ENCODE measurements at regions not wholly inside any gene's neighbourhood (a gene's known extent, or its start where the extent isn't known, plus 50 kb on each side); places are given as distances from the start of the nearest gene placed in this dataset.

DNA sequence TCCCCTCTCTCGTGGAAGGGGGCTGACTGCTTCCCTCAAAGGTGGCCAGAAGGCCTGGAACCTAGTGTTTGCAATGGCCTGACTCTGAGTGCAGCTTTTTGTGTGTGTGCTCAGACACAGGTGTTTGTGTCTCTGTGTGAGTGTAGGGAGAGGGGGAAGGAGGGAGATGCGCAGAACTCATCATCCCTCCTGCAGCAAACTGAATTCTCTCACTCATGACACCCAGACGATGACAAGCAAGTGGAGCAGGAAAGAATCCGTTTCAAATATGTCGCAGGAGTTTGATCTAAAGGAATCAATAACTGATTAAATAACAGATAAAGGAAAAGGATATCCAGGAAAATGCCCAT, 101.4 kb downstream of the TNFAIP3 start:
- Histone ChIP-seq H3K36me3 (ENCODE audit: insufficient read depth, low read length) (no peaks in the 10 kb centered on the region), H3K9me3 (ENCODE audit: low read depth, low read length) (no peaks in the 10 kb centered on the region), H3K4me1 (ENCODE audit: insufficient read depth, low read length) (peaks cover 19% of the 10 kb centered on the region), H4K20me1 (ENCODE audit: insufficient read depth, low read length) (no peaks in the 10 kb centered on the region), H3K27ac (ENCODE audit: low read depth, low read length) (no peak overlapping the region), H2AFZ (ENCODE audit: low read length) (peak overlapping the region; percentile 70), H3K4me3 (ENCODE audit: insufficient read depth, low read length) (no peak overlapping the region), H3K4me2 (ENCODE audit: insufficient read depth, low read length) (peak overlapping the region; percentile 71), H3K27me3 (ENCODE audit: insufficient read depth, low read length) (no peaks in the 10 kb centered on the region), H3K79me2 (ENCODE audit: insufficient read depth, low read length) (no peaks in the 10 kb centered on the region)
- DNase-seq (ENCODE audit: insufficient read length, low spot score, missing footprints) = no peak
- TF ChIP-seq, protein P1, sequence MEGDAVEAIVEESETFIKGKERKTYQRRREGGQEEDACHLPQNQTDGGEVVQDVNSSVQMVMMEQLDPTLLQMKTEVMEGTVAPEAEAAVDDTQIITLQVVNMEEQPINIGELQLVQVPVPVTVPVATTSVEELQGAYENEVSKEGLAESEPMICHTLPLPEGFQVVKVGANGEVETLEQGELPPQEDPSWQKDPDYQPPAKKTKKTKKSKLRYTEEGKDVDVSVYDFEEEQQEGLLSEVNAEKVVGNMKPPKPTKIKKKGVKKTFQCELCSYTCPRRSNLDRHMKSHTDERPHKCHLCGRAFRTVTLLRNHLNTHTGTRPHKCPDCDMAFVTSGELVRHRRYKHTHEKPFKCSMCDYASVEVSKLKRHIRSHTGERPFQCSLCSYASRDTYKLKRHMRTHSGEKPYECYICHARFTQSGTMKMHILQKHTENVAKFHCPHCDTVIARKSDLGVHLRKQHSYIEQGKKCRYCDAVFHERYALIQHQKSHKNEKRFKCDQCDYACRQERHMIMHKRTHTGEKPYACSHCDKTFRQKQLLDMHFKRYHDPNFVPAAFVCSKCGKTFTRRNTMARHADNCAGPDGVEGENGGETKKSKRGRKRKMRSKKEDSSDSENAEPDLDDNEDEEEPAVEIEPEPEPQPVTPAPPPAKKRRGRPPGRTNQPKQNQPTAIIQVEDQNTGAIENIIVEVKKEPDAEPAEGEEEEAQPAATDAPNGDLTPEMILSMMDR (IDR thresholded peaks at IDR 0.05; ENCODE audit: extremely low read depth, low read depth, low read length) = no peak

DNA sequence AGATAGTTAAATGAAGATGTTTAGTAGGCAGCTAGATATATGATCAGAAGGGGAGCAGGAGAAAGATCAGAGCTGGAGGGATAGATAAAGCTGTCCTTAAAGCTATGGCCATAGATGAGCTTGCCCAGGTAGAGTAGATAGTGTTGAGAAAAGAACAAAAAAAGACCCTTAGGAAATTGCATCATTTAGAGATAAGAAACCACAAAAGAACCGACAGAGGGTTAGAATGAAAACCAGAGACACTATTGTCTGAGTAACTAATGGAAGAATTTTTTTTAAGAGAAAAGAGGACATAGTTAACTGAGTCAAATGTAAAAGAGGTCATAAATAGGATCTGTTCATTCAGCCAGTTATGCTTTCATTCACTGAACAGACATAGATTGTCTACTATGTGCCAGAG, 101.8 kb downstream of the TNFAIP3 start:
- Histone ChIP-seq H4K20me1 (ENCODE audit: insufficient read depth, low read length) (no peaks in the 10 kb centered on the region), H3K9me3 (ENCODE audit: low read depth, low read length) (no peaks in the 10 kb centered on the region), H3K4me2 (ENCODE audit: insufficient read depth, low read length) (peak overlapping the region; percentile 71), H3K4me1 (ENCODE audit: insufficient read depth, low read length) (peaks cover 21% of the 10 kb centered on the region), H2AFZ (ENCODE audit: low read length) (no peak overlapping the region), H3K4me3 (ENCODE audit: insufficient read depth, low read length) (no peak overlapping the region), H3K79me2 (ENCODE audit: insufficient read depth, low read length) (no peaks in the 10 kb centered on the region), H3K27ac (ENCODE audit: low read depth, low read length) (no peak overlapping the region), H3K27me3 (ENCODE audit: insufficient read depth, low read length) (no peaks in the 10 kb centered on the region), H3K36me3 (ENCODE audit: insufficient read depth, low read length) (no peaks in the 10 kb centered on the region)
- TF ChIP-seq, protein P1 (IDR thresholded peaks at IDR 0.05; ENCODE audit: extremely low read depth, low read depth, low read length) = no peak
- no peak for DNase-seq (ENCODE audit: insufficient read length, low spot score, missing footprints)

DNA sequence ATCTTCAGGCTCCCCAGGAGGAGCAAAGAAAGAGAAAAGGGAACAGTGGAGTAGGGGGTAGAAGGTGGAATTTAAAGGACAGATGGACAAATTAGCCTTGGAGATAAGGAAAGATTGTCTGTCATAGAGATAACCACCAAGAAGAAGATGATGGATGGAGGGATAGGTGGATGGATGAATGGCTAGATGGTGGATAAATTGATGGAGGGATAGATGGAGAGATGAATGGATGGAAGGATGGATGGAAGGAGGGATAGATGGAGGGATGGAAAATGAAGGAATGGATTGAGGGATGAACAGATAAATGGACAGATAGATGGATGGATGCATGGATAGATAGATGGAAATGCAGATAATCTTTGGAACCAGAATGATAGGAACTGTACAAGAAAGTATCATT, 102.8 kb downstream of the TNFAIP3 start:
- Histone ChIP-seq H3K4me2 (ENCODE audit: insufficient read depth, low read length) (no peak overlapping the region), H3K79me2 (ENCODE audit: insufficient read depth, low read length) (no peaks in the 10 kb centered on the region), H3K4me3 (ENCODE audit: insufficient read depth, low read length) (no peak overlapping the region), H2AFZ (ENCODE audit: low read length) (no peak overlapping the region), H3K9me3 (ENCODE audit: low read depth, low read length) (no peaks in the 10 kb centered on the region), H3K4me1 (ENCODE audit: insufficient read depth, low read length) (peaks cover 21% of the 10 kb centered on the region), H3K27ac (ENCODE audit: low read depth, low read length) (no peak overlapping the region), H3K27me3 (ENCODE audit: insufficient read depth, low read length) (no peaks in the 10 kb centered on the region), H4K20me1 (ENCODE audit: insufficient read depth, low read length) (no peaks in the 10 kb centered on the region), H3K36me3 (ENCODE audit: insufficient read depth, low read length) (no peaks in the 10 kb centered on the region)
- TF ChIP-seq, protein P1 (IDR thresholded peaks at IDR 0.05; ENCODE audit: extremely low read depth, low read depth, low read length) = no peak
- DNase-seq (ENCODE audit: insufficient read length, low spot score, missing footprints) = no peak

DNA sequence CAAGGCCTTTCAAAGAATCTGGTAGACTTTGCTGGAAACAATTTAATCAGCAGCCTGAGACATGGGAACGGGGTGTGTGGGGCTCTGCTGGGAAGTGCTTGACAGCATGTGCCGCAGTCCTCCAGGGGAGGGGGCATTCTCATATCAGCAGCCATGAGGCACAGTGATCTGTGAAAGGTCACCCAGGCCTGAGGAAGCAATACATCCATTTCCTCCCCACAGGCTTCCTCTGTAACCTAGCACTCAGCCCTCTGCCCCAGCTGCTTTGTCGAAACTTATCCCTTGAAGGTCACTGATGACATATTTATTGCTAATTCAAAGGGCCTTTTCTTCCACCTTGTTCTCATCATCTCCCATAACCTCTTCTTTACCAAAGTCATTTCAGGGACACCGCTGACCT, 103.3 kb downstream of the TNFAIP3 start:
- Histone ChIP-seq H3K79me2 (ENCODE audit: insufficient read depth, low read length) (no peaks in the 10 kb centered on the region), H2AFZ (ENCODE audit: low read length) (no peak overlapping the region), H3K27ac (ENCODE audit: low read depth, low read length) (no peak overlapping the region), H3K4me2 (ENCODE audit: insufficient read depth, low read length) (no peak overlapping the region), H3K4me1 (ENCODE audit: insufficient read depth, low read length) (peaks cover 23% of the 10 kb centered on the region), H3K27me3 (ENCODE audit: insufficient read depth, low read length) (no peaks in the 10 kb centered on the region), H3K36me3 (ENCODE audit: insufficient read depth, low read length) (no peaks in the 10 kb centered on the region), H4K20me1 (ENCODE audit: insufficient read depth, low read length) (no peaks in the 10 kb centered on the region), H3K4me3 (ENCODE audit: insufficient read depth, low read length) (no peak overlapping the region), H3K9me3 (ENCODE audit: low read depth, low read length) (no peaks in the 10 kb centered on the region)
- DNase-seq (ENCODE audit: insufficient read length, low spot score, missing footprints) = no peak
- TF ChIP-seq, protein P1 (IDR thresholded peaks at IDR 0.05; ENCODE audit: extremely low read depth, low read depth, low read length) = no peak

Data from osteoblast (primary cell).